22Rv1 (cell line): ENCODE measurements at regions not wholly inside any gene's neighbourhood (a gene's known extent, or its start where the extent isn't known, plus 50 kb on each side); places are given as distances from the start of the nearest gene placed in this dataset.

Experiments
- CTCF ChIP-seq: fragments of 450-650 bp; IDR thresholded peaks from 2 replicates; pipeline ENCODE4 v1.5.1; 2017; ENCODE audit warnings: mild to moderate bottlenecking
- ZFX ChIP-seq: fragments of 450-650 bp; IDR thresholded peaks from 2 replicates; pipeline ENCODE4 v1.6.1; 2017; ENCODE audit warnings: antibody characterized with exemption, borderline replicate concordance

- TF ChIP-seq CTCF (no peak), ZFX (no peak)
Observed at GRCh38 chr12:115336506-115336905, 652.5 kb upstream of the TBX3 start.
